ENCODE measurements at regions not wholly inside any gene's neighbourhood (a gene's known extent, or its start where the extent isn't known, plus 50 kb on each side); places are given as distances from the start of the nearest gene placed in this dataset.

DNA sequence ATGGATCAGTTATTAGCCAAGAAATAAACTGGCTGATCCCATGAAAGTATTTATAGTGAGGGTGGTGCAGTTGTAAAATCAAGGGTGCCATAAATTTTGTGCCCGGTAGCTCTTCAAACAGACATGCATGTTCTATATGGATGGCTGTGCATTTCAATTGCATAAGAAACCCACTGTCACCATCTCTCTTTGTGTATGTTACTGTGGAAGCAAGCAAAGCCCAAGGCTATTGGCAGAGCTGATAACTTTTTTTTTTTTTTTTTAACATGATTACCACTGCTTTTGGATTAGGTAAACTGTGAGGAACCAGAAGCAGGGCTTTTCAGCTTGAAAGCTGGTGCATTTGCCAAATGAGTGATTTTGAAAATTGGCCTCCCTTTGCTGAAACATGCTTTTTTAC, 332.6 kb downstream of the SOX11 start:
- TF ChIP-seq POLR2AphosphoS5 (IDR thresholded peaks at IDR 0.05; ENCODE audit: low read depth, low read length) (no peak), TAF1 (IDR thresholded peaks at IDR 0.05; ENCODE audit: borderline replicate concordance, insufficient read depth, low read length) (no peak), SIN3A (IDR thresholded peaks at IDR 0.05; ENCODE audit: borderline replicate concordance, insufficient read depth, low read length) (no peak)
- TF ChIP-seq, protein P1, sequence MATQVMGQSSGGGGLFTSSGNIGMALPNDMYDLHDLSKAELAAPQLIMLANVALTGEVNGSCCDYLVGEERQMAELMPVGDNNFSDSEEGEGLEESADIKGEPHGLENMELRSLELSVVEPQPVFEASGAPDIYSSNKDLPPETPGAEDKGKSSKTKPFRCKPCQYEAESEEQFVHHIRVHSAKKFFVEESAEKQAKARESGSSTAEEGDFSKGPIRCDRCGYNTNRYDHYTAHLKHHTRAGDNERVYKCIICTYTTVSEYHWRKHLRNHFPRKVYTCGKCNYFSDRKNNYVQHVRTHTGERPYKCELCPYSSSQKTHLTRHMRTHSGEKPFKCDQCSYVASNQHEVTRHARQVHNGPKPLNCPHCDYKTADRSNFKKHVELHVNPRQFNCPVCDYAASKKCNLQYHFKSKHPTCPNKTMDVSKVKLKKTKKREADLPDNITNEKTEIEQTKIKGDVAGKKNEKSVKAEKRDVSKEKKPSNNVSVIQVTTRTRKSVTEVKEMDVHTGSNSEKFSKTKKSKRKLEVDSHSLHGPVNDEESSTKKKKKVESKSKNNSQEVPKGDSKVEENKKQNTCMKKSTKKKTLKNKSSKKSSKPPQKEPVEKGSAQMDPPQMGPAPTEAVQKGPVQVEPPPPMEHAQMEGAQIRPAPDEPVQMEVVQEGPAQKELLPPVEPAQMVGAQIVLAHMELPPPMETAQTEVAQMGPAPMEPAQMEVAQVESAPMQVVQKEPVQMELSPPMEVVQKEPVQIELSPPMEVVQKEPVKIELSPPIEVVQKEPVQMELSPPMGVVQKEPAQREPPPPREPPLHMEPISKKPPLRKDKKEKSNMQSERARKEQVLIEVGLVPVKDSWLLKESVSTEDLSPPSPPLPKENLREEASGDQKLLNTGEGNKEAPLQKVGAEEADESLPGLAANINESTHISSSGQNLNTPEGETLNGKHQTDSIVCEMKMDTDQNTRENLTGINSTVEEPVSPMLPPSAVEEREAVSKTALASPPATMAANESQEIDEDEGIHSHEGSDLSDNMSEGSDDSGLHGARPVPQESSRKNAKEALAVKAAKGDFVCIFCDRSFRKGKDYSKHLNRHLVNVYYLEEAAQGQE (IDR thresholded peaks at IDR 0.05; ENCODE audit: insufficient read depth in 1 of 2, low read depth in 2 of 2, low read length in 2 of 2): no peak

All from PFSK-1 (cell line).